ENCODE measurements at regions not wholly inside any gene's neighbourhood (a gene's known extent, or its start where the extent isn't known, plus 50 kb on each side); places are given as distances from the start of the nearest gene placed in this dataset.

DNA sequence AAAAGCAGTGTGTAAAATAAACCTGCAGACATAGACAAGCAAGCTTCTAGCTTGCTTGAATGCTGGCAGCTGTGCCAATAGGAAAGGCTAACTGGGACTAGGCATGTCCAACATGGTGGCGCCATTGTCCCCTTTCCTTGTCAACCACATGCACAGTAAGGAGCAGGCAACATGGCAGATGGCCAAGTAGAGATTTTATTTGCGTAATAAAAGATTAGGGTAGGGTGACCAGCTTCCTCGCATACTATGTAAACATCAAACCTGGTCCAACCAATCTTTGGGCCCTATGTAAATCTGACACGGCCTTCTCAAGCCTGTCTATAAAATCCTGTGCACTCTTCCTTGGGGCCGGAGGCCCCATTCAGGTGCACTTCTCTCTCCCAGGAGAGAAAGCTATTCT, 575.4 kb upstream of the GOLIM4 start:
- TF ChIP-seq, protein P1, sequence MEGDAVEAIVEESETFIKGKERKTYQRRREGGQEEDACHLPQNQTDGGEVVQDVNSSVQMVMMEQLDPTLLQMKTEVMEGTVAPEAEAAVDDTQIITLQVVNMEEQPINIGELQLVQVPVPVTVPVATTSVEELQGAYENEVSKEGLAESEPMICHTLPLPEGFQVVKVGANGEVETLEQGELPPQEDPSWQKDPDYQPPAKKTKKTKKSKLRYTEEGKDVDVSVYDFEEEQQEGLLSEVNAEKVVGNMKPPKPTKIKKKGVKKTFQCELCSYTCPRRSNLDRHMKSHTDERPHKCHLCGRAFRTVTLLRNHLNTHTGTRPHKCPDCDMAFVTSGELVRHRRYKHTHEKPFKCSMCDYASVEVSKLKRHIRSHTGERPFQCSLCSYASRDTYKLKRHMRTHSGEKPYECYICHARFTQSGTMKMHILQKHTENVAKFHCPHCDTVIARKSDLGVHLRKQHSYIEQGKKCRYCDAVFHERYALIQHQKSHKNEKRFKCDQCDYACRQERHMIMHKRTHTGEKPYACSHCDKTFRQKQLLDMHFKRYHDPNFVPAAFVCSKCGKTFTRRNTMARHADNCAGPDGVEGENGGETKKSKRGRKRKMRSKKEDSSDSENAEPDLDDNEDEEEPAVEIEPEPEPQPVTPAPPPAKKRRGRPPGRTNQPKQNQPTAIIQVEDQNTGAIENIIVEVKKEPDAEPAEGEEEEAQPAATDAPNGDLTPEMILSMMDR (IDR thresholded peaks at IDR 0.05; ENCODE audit: borderline replicate concordance, extremely low read depth, low read length, poor library complexity, severe bottlenecking), result no peak
- TF ChIP-seq EZH2 (IDR thresholded peaks at IDR 0.05; ENCODE audit: borderline replicate concordance, low read depth, low read length, severe bottlenecking), result no peak
